SK-N-SH treated with all-trans-retinoic acid at 6 μM for 48 hours (cell line): ENCODE measurements at regions not wholly inside any gene's neighbourhood (a gene's known extent, or its start where the extent isn't known, plus 50 kb on each side); places are given as distances from the start of the nearest gene placed in this dataset.

Experiments used
- ATAC-seq: fragments of 200-7000 bp; cut with Tn5 transposase; 3 replicates; pipeline ENCODE4 v1.9.1; 2020; ENCODE audit warnings: mild to moderate bottlenecking, moderate library complexity
- BACH2 ChIP-seq: fragments of 250-450 bp; sonication (Bioruptor Pico); IDR thresholded peaks from 2 replicates; pipeline ENCODE4 v1.9.0; 2021; ENCODE audit warnings: mild to moderate bottlenecking, borderline replicate concordance
- CREB5 ChIP-seq: fragments of 250-450 bp; sonication (Bioruptor Pico); IDR thresholded peaks from 2 replicates; pipeline ENCODE4 v1.5.1; 2020; ENCODE audit warnings: low read depth, mild to moderate bottlenecking, moderate library complexity
- CSRNP3 ChIP-seq: fragments of 250-450 bp; sonication (Bioruptor Pico); IDR thresholded peaks from 2 replicates; pipeline ENCODE4 v1.5.1; 2021; ENCODE audit warnings: mild to moderate bottlenecking, moderate library complexity
- GLIS3 ChIP-seq: fragments of 250-450 bp; sonication (Bioruptor Pico); IDR thresholded peaks from 2 replicates; pipeline ENCODE4 v1.5.0; 2020; ENCODE audit warnings: mild to moderate bottlenecking, moderate library complexity
- ISL1 ChIP-seq: fragments of 250-450 bp; sonication (Bioruptor Pico); IDR thresholded peaks from 2 replicates; pipeline ENCODE4 v2.1.2; 2022; ENCODE audit warnings: mild to moderate bottlenecking, moderate library complexity
- PATZ1 ChIP-seq: fragments of 250-450 bp; sonication (Bioruptor Pico); IDR thresholded peaks from 2 replicates; pipeline ENCODE4 v1.8.0; 2020; ENCODE audit warnings: mild to moderate bottlenecking, moderate library complexity, borderline replicate concordance
- POU6F1 ChIP-seq: fragments of 250-450 bp; sonication (Bioruptor Pico); IDR thresholded peaks from 2 replicates; pipeline ENCODE4 v1.8.0; 2021; ENCODE audit warnings: low read depth, mild to moderate bottlenecking, moderate library complexity, borderline replicate concordance
- PPARA ChIP-seq: fragments of 250-450 bp; sonication (Bioruptor Pico); IDR thresholded peaks from 2 replicates; pipeline ENCODE4 v1.5.0; 2020; ENCODE audit warnings: mild to moderate bottlenecking, borderline replicate concordance
- RARB ChIP-seq: fragments of 250-450 bp; sonication (Bioruptor Pico); IDR thresholded peaks from 2 replicates; pipeline ENCODE4 v1.8.0; 2021; ENCODE audit warnings: mild to moderate bottlenecking, moderate library complexity
- SNAI2 ChIP-seq: fragments of 250-450 bp; sonication (Bioruptor Pico); IDR thresholded peaks from 2 replicates; pipeline ENCODE4 v1.5.0; 2020; ENCODE audit warnings: mild to moderate bottlenecking, moderate library complexity
- TCF4 ChIP-seq: fragments of 250-450 bp; sonication (Bioruptor Pico); IDR thresholded peaks from 2 replicates; pipeline ENCODE4 v1.8.0; 2021; ENCODE audit warnings: mild to moderate bottlenecking, moderate library complexity, borderline replicate concordance
- TOX ChIP-seq: fragments of 250-450 bp; sonication (Bioruptor Pico); IDR thresholded peaks from 2 replicates; pipeline ENCODE4 v1.8.0; 2021; ENCODE audit warnings: mild to moderate bottlenecking, moderate library complexity, borderline replicate concordance
- TSHZ2 ChIP-seq: fragments of 250-450 bp; sonication (Bioruptor Pico); IDR thresholded peaks from 2 replicates; pipeline ENCODE4 v1.5.0; 2020; ENCODE audit warnings: mild to moderate bottlenecking, moderate library complexity
- ZC3H10 ChIP-seq: fragments of 250-450 bp; sonication (Bioruptor Pico); IDR thresholded peaks from 2 replicates; pipeline ENCODE4 v1.5.1; 2021; ENCODE audit warnings: mild to moderate bottlenecking, moderate library complexity
- ZFP3 ChIP-seq: fragments of 250-450 bp; sonication (Bioruptor Pico); IDR thresholded peaks from 2 replicates; pipeline ENCODE4 v1.5.0; 2020; ENCODE audit warnings: mild to moderate bottlenecking, moderate library complexity
- ZFP30 ChIP-seq: fragments of 450-650 bp; formaldehyde crosslinking; IDR thresholded peaks from 2 replicates; pipeline ENCODE4 v1.5.0; 2022; ENCODE audit warnings: mild to moderate bottlenecking, moderate library complexity
- ZNF565 ChIP-seq: fragments of 450-650 bp; formaldehyde crosslinking; conservative IDR thresholded peaks from 2 replicates; pipeline ENCODE4 v1.5.0; 2020; ENCODE audit warnings: low read depth, mild to moderate bottlenecking, moderate library complexity
- ZNF70 ChIP-seq: fragments of 450-650 bp; formaldehyde crosslinking; IDR thresholded peaks from 2 replicates; pipeline ENCODE4 v1.5.0; 2020; ENCODE audit warnings: mild to moderate bottlenecking, moderate library complexity

- no peak for TF ChIP-seq PPARA (CRISPR knock-in tag)
- no peak for TF ChIP-seq ZC3H10 (CRISPR knock-in tag)
- no peak for TF ChIP-seq ZFP30 (CRISPR knock-in tag)
- no peak for TF ChIP-seq RARB (CRISPR knock-in tag)
Observed at GRCh38 chr2:12844511-12844910, 127.8 kb downstream of the TRIB2 start (continued).

DNA sequence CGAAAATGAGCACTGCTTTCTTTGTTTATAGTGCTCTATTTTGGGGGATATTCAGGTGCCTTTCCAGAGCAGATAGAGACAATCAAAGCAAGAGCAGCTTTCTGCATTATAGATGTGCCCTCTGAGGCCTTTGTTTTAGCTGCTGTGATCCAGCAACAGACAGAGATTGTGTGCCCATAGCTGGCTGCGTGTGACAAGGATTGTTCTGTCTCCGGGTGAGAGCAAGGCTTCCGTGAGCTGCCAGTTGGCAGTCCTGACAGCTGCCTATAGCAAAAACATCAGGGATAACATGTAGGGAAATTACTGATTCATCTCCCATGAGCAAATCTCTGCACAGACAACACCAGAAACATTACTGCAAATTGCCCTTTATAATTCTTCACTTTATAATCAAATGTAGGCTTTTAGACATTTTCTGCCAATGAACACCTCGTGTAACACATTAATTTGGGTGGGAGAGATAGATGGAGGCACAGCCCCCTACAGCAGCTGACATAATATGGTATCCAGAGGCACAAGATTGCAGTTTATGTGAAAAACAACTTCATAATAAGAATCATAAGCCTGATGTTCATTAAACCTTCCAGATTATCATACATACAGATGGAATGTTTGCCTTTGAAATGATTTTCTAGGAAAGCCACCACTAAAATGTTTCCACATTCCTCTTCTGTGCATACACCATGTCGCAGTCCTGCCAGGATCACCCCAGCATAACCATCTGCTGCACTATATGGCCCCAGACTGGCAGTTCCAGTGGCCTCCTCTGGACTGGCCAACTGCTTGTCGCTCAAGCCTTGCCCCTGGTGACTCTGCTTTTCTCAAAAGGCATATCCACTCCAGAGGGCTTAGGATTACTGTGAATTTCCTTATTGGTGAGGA is 131.2 kb downstream of the TRIB2 start:
- TF ChIP-seq ISL1 (CRISPR knock-in tag) (no peak), BACH2 (no peak), ZC3H10 (CRISPR knock-in tag) (no peak), CSRNP3 (CRISPR knock-in tag) (no peak), RARB (CRISPR knock-in tag) (no peak), TSHZ2 (no peak), ZFP3 (CRISPR knock-in tag) (no peak), TCF4 (CRISPR knock-in tag) (no peak), POU6F1 (CRISPR knock-in tag) (no peak), TOX (CRISPR knock-in tag) (no peak), ZFP30 (CRISPR knock-in tag) (no peak)
- TF ChIP-seq, all 23 proteins: peak for 0
- ATAC-seq, result no peak

GRCh38 chr2:12852135-12852534 is 135.4 kb downstream of the TRIB2 start:
- ATAC-seq, result no peak
- no peak for TF ChIP-seq ZC3H10 (CRISPR knock-in tag)
- TF ChIP-seq ZFP30 (CRISPR knock-in tag), result no peak
- TF ChIP-seq ZFP3 (CRISPR knock-in tag), result no peak
- TF ChIP-seq ISL1 (CRISPR knock-in tag), result no peak
- TF ChIP-seq TSHZ2, result no peak
- TF ChIP-seq POU6F1 (CRISPR knock-in tag), result no peak
- TF ChIP-seq CREB5, result no peak
- TF ChIP-seq BACH2, result no peak
- TF ChIP-seq ZNF565, result no peak
- TF ChIP-seq ZNF70 (CRISPR knock-in tag), result no peak
- no peak for TF ChIP-seq CSRNP3 (CRISPR knock-in tag)
- TF ChIP-seq PPARA (CRISPR knock-in tag), result no peak
- TF ChIP-seq PATZ1, result no peak
- no peak for TF ChIP-seq TOX (CRISPR knock-in tag)
- TF ChIP-seq GLIS3 (CRISPR knock-in tag), result no peak
- no peak for TF ChIP-seq RARB (CRISPR knock-in tag)
- no peak for TF ChIP-seq TCF4 (CRISPR knock-in tag)
- TF ChIP-seq SNAI2 (CRISPR knock-in tag), result no peak
